ENCODE measurements at regions not wholly inside any gene's neighbourhood (a gene's known extent, or its start where the extent isn't known, plus 50 kb on each side); places are given as distances from the start of the nearest gene placed in this dataset.

- no peak for DNase-seq (ENCODE audit: low read depth, low spot score)
Measured at GRCh38 chr20:11813106-11813890, 104.4 kb upstream of the BTBD3 start.

- DNase-seq (ENCODE audit: low read depth, low spot score): no peak
Measured at GRCh38 chr20:11814267-11814666, 103.4 kb upstream of the BTBD3 start.

DNA sequence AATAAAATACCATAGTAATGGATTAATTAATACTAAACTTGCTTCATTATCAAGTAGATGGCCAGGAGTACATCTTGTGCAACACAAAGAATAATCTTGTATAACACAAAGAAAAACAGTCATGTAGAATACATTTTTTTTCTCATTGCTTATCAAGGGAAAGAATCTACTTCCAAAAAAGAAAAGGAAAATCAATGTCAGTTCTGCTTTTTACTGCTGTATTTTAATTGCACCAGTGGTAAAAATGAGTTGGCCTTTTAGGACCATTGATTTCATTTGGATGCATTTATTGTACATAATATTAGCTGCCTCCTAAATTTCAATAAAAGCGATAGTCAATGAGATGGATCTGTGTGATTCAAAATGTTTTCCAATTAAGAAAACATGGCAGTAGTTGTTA lies 96.9 kb upstream of the BTBD3 start:
- no peak for DNase-seq (ENCODE audit: low read depth, low spot score)

DNA sequence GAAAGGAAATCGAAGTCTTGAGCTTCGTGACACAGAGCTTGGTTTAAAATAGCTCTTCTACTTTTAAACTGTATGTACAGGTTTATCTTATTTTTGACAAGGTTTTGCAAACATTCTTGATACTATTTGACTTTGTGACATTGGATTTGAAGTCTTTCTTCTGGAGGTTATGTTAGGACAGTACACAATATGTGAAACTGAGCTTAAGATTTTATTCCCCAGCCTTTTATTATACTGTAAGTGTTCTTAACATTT lies 95.2 kb upstream of the BTBD3 start:
- no peak for DNase-seq (ENCODE audit: low read depth, low spot score)

GRCh38 chr20:11826334-11826733 lies 91.4 kb upstream of the BTBD3 start:
- no peak for DNase-seq (ENCODE audit: low read depth, low spot score)

GRCh38 chr20:11832397-11832796 lies 85.3 kb upstream of the BTBD3 start:
- DNase-seq (ENCODE audit: low read depth, low spot score): no peak

- DNase-seq (ENCODE audit: low read depth, low spot score): no peak
Measured at GRCh38 chr20:11832851-11833250, 84.8 kb upstream of the BTBD3 start.

GRCh38 chr20:11833825-11834224 lies 83.9 kb upstream of the BTBD3 start:
- DNase-seq (ENCODE audit: low read depth, low spot score): no peak

GRCh38 chr20:11838076-11838636 lies 79.5 kb upstream of the BTBD3 start:
- no peak for DNase-seq (ENCODE audit: low read depth, low spot score)

GRCh38 chr20:11841972-11842461 lies 75.7 kb upstream of the BTBD3 start:
- no peak for DNase-seq (ENCODE audit: low read depth, low spot score)

DNA sequence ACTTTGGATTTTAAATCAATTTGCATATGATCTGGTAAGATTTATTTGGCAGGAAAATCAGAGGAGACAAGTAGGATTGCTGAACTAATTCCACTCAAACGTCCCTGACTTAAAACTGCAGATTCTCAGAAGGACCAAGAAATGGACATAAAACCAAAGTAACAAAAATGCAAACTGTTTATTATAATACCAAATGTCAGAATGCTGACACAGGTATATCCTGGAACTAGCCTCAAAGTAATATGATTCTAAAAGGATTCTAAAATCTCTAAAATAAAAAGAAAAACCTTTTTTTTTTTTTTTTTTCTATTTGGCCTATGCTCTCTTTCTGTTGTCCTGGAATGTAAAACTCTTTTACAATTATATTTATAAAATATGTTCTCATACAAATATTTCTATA lies 74.4 kb upstream of the BTBD3 start:
- DNase-seq (ENCODE audit: low read depth, low spot score): no peak

DNA sequence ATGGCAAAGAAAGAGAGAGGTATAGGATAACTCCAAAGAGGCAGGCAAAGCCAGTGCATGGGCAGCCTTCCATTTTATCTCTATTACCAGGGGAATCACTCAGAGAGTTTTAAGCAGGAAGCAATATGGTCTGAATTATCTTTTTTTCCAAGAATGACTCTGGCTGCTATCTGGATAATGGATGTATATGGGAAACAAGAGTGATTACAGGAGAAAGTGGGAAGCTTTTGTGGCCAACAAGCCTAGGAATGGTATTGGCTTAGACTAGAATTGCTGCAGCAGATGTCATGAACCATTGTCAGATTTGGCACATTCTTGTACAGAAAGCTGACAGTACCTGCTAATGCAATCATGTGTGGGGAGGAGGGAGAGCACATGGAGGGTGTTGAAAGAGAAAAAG lies 73.0 kb upstream of the BTBD3 start:
- no peak for DNase-seq (ENCODE audit: low read depth, low spot score)

- no peak for DNase-seq (ENCODE audit: low read depth, low spot score)
Measured at GRCh38 chr20:11845340-11845739, 72.4 kb upstream of the BTBD3 start.

- no peak for DNase-seq (ENCODE audit: low read depth, low spot score)
Measured at GRCh38 chr20:11846131-11846530, 71.6 kb upstream of the BTBD3 start.

DNA sequence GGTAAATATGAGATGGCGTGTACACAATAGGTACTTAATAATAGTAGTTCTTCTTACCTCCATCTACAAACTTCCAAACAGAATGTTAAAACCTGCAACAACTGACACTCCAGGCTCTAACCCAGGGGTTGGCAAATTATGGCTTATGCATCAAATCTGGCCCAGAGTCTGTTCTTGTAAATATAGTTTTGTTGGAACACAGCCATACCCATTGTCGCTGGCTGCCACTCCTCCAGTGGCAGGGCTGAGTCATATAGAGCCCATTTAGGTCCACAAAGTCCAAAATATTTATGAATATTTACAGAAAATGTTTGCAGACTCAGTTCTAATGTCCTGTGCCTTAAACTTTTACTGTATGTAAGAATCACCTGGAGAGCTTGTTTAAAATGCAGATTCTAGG lies 69.9 kb upstream of the BTBD3 start:
- DNase-seq (ENCODE audit: low read depth, low spot score): no peak

- DNase-seq (ENCODE audit: low read depth, low spot score): no peak
Measured at GRCh38 chr20:11849270-11849915, 68.3 kb upstream of the BTBD3 start.

DNA sequence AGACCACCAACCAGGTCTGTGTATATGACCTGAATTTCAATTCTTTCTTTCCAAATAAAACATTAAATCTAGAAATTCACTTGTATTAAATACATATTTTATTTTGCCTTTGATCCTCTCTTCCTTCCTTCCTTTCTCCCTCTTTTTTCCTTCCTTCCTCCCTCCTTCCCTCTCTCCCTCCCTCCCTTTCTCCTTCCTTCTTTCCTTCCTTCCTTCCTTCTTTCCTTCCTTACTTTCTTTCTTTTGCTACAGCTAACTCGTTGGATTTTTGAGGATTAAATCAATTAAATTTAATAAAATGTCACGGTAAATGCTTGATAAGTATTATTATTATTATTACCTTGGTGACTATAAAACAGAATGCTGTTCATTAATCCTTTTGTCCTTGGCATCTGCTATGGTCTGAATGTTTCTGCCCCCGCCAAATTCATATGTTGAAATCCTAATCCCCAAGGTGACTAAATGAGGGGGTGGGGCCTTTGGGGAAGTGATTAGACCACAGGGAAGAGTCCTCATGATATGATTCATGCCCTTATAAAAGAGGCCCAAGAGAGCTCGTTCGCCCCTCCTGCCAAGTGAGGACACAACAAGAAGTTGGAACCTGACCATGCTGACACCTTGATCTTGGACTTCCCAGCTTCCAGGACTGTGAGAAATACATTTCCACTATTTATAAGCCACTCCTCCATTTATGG lies 67.6 kb upstream of the BTBD3 start:
- DNase-seq (ENCODE audit: low read depth, low spot score): no peak

GRCh38 chr20:11850901-11851300 lies 66.8 kb upstream of the BTBD3 start:
- DNase-seq (ENCODE audit: low read depth, low spot score): no peak

DNA sequence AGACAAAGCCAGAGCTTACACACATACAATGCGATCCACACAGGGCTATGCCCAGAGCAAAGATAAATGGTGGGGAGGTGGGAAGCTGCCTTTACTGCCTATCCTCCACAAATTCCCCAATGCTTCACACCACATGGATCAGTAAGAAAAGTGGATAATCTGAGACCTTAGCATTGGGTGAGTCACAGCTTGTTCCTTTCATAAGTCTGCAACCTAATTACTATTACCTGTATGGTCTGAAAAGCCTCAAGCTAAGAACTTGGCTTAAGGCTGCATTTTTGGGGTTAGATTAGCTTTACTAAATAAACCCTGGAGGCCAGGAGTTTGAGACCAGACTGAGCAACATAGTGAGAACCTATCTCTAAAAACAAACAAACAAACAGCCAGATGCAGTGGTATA lies 66.0 kb upstream of the BTBD3 start:
- no peak for DNase-seq (ENCODE audit: low read depth, low spot score)

DNA sequence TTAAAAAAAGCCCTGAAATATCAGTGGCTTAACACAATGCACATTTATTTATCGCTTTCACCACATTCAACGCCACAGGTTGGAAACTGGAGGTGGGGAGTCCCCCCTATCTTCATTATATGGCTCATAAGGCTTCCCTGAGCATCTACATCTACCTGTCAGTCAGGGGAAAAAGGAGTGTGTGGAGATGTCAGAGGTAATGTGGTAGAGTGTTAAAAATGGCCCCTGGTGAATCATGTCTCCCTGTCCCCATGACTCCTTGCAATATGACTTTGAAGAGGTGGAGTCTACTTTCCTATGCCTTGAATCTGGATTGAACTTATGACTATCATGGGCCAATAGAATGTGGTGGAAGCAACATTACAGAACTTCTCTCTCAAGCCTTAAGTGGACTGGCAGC lies 65.5 kb upstream of the BTBD3 start:
- DNase-seq (ENCODE audit: low read depth, low spot score): no peak

GRCh38 chr20:11852811-11853210 lies 64.9 kb upstream of the BTBD3 start:
- no peak for DNase-seq (ENCODE audit: low read depth, low spot score)

DNA sequence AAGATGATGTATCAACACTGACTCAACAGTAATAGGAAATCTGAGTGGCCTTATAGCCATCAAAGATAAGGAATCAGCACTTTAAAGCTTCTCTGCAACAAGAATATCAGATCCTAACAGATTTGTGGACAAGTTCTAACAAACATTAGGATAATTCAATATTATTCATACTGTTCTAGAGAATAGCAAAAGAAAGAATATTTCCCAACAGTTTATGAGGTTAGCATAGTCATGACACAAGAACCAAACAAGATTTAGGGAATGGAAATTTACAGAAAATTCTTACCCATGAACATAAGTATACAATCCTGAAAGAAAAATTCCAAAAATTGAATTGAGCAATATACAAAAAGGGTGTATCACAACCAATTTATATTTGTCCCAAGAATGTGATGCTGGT lies 64.3 kb upstream of the BTBD3 start:
- DNase-seq (ENCODE audit: low read depth, low spot score): no peak

- no peak for DNase-seq (ENCODE audit: low read depth, low spot score)
Measured at GRCh38 chr20:11861479-11861878, 56.2 kb upstream of the BTBD3 start.

All from smooth muscle cell of the brain vasculature (primary cell).